Skin of body (tissue), 1 donor: ENCODE measurements at regions not wholly inside any gene's neighbourhood (a gene's known extent, or its start where the extent isn't known, plus 50 kb on each side); places are given as distances from the start of the nearest gene placed in this dataset.

ENCODE experiments used
- DNase-seq: peaks from one replicate; lab custom pipeline; 2025; lab: John Stamatoyannopoulos, UW

DNA sequence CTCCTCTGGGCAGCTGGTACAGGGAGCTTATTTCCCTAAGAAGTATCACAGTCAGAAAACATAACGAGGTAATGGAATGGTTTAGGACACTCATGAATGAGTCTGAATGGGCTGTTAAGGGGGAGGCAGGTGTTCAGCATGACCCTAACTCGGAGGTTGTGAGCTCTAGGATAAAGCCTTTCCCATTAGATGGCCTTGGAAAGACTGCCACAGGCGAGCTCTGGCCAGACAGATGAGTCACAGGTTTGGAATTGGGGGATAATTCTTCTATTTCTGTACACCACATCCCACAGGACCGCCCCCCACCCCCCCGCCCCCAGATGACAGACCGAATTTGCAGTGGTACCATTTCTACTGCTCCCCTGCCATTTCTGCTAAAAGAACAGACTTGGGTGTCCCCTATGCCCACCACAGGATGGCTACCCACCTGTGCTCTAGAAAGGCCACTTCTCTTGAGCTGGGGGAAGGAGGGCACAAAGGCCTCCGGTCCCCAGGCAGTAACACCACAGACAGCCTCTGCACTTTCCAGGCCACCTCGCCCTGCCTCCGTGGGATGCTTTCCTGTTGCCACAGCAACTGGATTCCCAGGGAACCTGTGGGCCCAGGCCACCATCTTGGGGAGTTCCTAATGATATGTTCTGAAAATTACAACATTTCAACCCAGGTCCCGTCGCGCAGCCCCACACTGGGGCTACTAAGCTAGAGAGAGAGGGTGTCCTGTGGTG lies 76.7 kb downstream of the TRIM29 start:
- DNase-seq = no peak

DNA sequence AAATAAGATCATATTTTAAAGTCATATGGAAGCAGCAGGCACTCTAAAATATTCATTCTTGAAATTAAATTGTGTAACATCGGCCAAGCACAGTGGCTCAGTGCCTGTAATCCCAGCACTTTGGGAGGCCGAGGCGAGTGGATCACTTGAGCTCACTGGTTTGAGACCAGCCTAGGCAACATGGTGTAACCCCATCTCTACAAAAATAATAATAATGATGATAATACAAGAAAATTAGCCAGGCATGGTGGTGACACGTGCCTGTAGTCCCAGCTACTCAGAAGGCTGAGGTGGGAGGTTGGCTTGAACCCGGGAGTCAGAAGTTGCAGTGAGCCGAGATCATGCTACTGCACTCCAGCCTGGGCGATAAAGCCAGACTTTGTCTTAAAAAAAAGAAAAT lies 77.4 kb downstream of the TRIM29 start:
- no peak for DNase-seq

DNA sequence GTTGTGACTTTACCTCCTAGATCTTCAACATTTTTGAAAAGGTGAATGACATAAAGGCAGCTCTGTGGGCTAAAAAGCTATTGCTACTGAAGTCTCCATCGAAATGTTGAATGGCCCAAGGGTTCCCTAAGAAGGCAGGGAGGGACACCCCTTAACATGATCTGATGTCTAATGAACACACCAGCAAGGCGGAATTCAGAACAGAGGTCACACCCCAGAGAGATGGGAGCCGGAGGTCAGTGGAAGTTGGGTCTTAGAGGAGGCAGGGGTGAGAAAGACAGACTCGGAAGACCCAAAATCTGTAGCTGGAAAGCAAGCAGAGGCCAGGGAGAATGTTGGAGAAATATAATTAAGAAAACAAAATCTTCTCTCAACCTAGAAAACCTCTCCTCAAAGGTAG lies 79.0 kb downstream of the TRIM29 start:
- DNase-seq = no peak

DNA sequence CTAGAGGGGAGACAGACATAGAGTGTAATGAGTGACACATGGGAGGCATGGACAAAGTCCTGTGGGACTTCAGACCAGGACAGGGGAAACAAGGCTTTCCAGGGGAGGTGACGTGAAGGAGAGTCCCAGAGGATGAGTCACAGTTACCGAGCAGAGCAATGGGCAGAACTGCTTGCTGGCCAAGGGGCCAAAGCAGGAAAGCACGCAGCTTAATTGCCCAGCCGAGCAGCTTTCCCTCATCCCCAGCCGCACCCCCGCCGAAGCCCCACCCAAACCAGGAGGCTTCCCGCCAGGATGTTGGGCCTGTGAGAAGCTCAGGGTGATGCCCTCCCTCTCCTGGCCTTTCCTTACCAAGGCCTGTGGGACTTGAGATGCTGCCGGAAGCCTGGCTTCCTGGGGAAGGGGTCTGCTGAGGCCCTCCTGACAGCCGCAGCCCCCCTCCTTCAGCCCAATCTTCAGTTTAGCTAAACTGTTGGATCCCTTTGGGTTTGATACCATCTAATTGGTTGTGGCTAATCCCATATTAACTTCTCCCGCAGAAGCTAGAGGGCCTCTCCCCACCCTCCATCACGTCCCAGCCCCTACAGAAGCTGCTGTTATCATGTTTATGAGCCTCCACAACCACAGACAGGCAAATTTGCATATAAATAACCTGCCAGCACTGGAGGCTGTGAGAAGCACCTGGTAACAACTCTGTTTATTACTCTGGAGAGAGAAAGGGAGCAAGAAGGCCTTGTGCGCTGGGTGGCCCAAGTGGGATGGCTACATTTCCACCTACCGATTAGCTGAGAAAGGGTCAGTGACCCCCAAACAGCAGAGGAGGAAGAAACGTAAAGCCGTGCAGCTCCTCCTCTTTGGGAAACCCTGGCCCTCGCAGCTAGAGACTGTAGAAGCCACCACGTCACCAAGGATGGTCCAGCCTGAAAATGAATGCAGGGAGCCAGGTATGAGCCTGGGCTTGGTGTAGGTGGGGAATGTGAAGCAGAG lies 80.0 kb downstream of the TRIM29 start:
- no peak for DNase-seq

- no peak for DNase-seq
Observed at GRCh38 chr11:120057028-120057330, 80.9 kb downstream of the TRIM29 start.

GRCh38 chr11:120056301-120057027 lies 81.4 kb downstream of the TRIM29 start:
- DNase-seq = no peak

- no peak for DNase-seq
Observed at GRCh38 chr11:120055646-120056045, 82.3 kb downstream of the TRIM29 start.

DNA sequence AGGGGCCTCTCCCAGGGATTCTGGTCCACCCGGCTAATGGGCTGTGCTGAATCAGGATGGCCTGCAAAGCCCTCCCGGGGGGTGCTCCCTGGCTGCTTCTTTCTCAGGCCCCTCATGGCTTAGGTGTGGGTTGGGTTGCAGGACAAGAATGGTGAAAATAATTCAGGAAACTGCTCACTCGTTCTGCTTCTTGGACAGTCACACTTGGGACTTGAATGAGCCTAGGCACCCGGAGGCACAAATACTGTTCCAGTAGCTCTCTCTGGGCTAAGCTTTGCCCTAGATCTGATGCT lies 83.2 kb downstream of the TRIM29 start:
- DNase-seq = no peak

DNA sequence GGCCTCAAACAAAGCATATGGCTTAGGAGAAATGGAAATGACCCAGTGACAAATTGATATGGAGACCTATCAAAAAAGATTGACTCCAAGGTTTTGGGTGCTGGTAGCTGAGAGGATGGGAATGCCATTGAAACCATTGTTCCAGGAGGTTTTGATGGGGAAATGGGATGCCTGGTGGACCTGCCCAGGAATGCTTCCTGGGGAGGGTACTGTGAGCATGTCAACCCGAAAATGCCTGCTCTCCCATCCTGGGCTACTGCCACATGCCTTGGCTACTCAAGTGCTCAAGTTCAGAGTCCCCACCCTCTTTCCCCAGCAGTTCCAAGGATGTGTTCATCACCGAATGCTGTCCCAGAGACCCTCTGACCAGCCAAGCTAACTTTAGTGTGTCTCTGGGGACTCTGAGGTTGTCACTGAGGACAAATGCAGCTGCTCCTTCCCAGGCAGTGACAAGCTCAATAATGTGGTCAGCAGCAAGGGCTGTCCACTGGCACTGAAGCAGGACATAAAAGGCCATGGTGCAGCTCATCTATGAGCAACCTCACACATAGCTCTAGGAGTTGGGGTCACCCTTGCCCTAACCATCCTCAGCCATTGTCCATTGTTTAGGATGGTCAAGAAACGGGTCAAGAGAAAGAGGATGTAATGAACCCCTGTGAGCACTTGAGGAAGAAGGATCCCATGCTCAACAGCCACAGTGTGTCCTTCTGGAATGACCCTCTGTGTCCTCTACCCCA lies 83.7 kb downstream of the TRIM29 start:
- no peak for DNase-seq

- DNase-seq = no peak
Observed at GRCh38 chr11:120052196-120052775, 85.6 kb downstream of the TRIM29 start.

DNA sequence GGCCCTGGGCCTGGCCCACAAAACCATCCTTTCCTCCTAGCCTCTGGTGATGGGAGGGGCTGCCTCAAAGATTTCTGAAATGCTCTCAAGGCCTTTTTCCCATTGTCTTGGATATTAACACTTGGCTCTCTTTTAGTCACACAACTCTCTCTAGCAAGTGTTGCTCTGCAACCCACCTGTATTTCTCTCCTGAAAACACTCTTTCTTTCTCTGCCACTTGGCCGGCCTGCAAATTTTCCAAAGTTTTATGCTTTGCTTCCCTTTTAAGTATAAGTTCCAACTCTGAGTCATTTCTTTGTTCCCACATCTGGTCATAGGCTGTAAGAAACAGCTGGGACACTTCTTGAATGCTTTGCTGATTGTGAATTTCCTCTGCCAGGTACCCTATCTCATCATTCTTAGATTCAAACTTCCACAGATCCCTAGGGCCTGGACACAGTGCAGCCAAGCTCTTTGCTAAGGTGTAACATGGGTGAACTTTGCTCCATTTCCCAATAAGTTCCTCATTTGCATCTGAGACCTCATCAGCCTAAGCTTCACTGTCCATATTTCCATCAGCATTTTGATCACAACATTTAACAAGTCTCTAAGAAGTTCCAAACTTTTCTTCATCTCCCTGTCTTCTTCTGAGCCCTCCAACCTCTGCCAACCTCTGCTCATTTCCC lies 93.8 kb downstream of the TRIM29 start:
- DNase-seq = no peak

DNA sequence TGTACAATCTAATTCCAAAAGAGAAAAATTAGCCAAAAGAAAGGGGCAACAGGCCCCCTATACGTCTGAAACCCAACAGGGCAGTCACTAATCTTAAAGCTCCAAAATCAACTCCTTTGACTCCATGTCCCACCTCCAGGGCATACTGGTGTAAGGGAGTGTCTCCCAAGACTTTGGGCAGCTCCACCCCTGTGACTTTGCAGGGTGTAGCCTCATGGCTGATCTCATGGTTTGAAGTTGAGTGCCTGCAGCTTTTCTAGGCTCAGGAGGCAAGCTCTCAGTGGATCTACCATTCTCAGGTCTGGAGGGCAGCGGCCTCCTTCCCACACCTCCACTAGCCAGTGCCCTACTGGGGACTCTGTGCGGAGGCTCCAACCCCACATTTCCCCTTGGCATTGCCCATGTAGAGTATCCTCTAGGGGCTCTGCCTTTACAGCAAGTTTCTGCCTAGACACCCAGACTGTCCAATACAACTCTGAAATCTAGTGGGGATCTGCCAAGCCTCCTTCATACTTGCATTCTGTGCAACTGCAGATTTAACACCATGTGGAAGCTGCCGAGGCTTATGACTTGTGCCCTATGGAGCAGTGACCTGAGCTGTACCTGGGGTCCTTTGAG lies 94.5 kb downstream of the TRIM29 start:
- no peak for DNase-seq

- no peak for DNase-seq
Observed at GRCh38 chr11:120041625-120042024, 96.3 kb downstream of the TRIM29 start.

DNA sequence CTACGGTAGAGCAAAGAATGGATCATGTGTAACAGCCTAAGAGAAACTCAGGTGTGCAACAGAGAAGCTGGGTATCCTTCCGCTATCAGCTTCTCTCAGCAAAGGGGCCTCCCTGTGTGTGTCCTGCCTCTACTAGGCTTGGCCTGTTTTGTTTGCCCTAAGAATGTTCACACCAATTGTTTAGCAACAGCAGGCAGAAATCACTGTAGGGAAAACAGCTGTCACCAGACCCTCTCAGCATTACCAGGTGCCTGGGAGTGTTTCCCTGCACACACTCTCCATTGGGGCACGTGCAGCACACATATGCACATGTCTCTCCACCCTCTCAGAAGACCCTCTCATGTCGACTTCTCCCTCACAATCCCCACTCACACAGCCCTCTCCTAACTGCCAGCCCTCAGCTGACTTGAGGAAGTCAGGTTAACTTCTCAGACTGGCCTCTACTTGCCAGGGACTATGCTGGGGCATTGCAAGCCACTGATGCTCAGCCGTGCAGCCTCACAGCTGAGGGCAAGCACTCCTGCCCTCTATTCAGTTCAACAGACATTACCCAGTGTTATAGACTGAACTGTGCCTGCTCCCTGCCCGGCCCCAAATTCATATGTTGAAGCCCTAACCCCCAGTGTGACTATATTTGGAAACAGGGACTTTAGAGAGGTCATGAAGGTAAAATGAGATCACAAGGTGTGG lies 97.6 kb downstream of the TRIM29 start:
- DNase-seq = no peak

DNA sequence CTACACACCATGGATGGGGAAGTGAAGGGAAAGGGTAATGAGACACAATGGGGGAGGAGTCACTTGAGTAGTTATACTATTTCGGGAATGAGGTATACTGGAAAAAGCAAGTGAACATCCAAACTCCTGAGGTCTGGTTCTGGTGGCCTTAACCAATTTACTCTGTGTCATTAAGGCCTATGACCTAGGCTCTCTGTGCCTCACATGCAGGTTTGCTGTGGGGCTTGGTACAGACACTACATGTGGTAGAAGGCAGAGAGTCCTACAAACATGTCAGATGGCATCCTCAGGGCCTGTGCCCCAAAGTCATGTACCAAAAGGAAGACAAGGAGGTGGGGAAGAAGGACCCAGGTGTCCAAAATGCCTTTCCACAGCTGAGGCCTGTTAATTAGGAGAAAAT lies 98.9 kb downstream of the TRIM29 start:
- no peak for DNase-seq

GRCh38 chr11:120037111-120037510 lies 100.8 kb downstream of the TRIM29 start:
- no peak for DNase-seq

DNA sequence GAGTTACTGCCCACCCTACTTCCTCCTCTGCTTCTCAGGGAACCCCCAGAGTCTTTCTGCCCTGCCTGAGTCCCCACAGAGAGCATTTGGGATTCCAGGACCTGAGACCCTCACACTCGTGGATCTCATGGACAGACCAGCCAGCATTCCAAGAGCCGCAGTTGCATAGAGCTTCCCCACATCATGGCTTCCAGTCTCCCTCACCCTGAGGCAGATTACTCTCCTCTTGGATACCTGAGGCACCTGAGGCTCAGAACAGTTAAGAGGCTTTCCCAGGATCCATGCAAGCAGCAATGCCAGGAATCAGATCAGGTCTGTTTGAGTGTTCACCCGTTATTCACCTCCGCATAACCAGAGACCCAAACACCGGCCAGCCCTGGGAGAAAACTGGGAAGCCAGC lies 102.2 kb downstream of the TRIM29 start:
- no peak for DNase-seq

DNA sequence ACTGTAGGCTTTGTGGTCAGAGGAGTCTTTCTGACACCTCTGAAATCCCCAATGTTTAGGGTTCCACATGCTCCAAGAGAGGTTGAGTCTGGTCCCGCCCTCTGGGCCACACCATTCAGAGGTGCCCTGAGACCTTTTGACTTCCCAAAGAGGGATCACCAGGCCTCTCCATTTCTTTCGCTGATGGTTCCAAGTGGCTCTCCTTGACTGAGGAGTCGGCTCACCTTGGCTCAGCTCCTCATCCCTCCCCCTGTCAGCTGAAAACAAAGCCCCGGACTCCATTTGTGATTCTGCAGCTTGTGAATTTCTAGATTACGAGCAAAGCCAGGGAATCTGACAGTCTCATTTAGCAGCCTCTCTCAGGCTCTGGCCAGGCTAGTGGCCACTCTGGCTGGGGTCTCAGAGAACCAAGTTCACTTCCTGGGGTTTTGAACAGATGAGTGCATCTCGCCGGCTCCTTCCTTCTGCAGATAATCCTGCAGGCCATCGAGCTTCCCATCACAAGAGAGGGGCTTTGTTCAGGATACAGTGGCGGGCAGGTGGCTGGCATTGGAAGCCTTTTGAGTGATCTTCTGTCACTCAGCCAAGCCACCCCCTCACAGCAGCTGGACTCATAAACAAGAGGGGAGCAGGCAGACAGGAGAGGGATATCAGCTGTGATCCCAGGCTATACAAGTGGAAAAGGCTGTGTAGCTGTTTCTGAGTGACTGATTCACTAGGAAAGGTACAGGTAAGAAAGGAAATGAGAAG lies 102.9 kb downstream of the TRIM29 start:
- DNase-seq = no peak
